Stomach (tissue), 8 donors: ENCODE measurements at regions not wholly inside any gene's neighbourhood (a gene's known extent, or its start where the extent isn't known, plus 50 kb on each side); places are given as distances from the start of the nearest gene placed in this dataset.

ENCODE experiments used
- DNase-seq, 2 donors: peaks; one replicate each; pipeline versions ENCODE4 v3.0.0 to v3.0.0-alpha.2; 2013 to 2019
- H3K27ac ChIP-seq, 5 donors: fragments of 200-600 bp in 4 of 5; sonication (generic) in 4 of 5; one replicate each; pipeline ENCODE4 v1.5.1; 2013 to 2019; ENCODE audit warnings: mild to moderate bottlenecking in 1 of 5, moderate library complexity in 1 of 5
- H3K27me3 ChIP-seq, 3 donors: fragments of 200-600 bp; sonication (generic); one replicate each; pipeline ENCODE4 v1.5.1; 2017 to 2019; ENCODE audit warnings: mixed run types in 1 of 3
- H3K36me3 ChIP-seq, 4 donors: fragments of 200-600 bp; sonication (generic); 1 replicate in 3 of 4; 2 replicates in 1 of 4; pipeline ENCODE4 v1.5.1; 2016 to 2019
- H3K4me1 ChIP-seq, 4 donors: fragments of 200-600 bp; sonication (generic); one replicate each; pipeline ENCODE4 v1.5.1; 2016 to 2019
- H3K4me3 ChIP-seq, 4 donors: fragments of 200-600 bp; sonication (generic) in 3 of 4; one replicate each; pipeline ENCODE4 v1.5.1; 2016 to 2019; ENCODE audit warnings: mild to moderate bottlenecking in 1 of 4
- H3K9me3 ChIP-seq, 4 donors: fragments of 200-600 bp; sonication (generic); one replicate each; pipeline ENCODE4 v1.5.1; 2016 to 2019
- EP300 ChIP-seq: sonication (generic); formaldehyde crosslinking; IDR thresholded peaks from one replicate; pipeline ENCODE4 v1.6.1; 2017; ENCODE audit warnings: antibody characterized with exemption
- POLR2A ChIP-seq, 4 donors: fragments of 450-650 bp; IDR thresholded peaks; one replicate each; pipeline ENCODE4 v1.6.1; 2016; ENCODE audit warnings: antibody characterized with exemption in 4 of 4, control low read depth in 2 of 4, mild to moderate bottlenecking in 1 of 4, moderate library complexity in 1 of 4
- POLR2AphosphoS5 ChIP-seq, 3 donors: sonication (generic); formaldehyde crosslinking; IDR thresholded peaks; one replicate each; pipeline ENCODE4 v1.6.1; 2016; ENCODE audit warnings: antibody characterized with exemption in 3 of 3
- WGBS, 5 donors: extraction: QIAGEN DNeasy Blood & Tissue Kit in 3 of 5; methylation state at CpG; one replicate each; pipeline versions ENCODE4 v1.1.5 to v1.1.7; 2013 to 2018; 5-methylcytosine and 5-hydroxymethylcytosine counted together
- intact Hi-C: fragments of 100-400 bp; cut with DNase I; formaldehyde crosslinking; loops from one replicate; pipeline ENCODE4 v1.15.1; 2023; ENCODE audit warnings: low total_unique reads
- TF ChIP-seq, protein P1 (sequence below), 7 experiments: fragments of 450-650 bp in 4 of 7; fragments of 200-600 bp in 3 of 7; sonication (generic) in 3 of 7; IDR thresholded peaks; one replicate each; pipeline ENCODE4 v1.5.1; 2016 to 2019; ENCODE audit warnings: antibody characterized with exemption in 7 of 7, control low read depth in 2 of 7, mild to moderate bottlenecking in 1 of 7
- donor health status: healthy with polysubstance abuse.
- donor health status: Bipolar disorder and iron deficiency.
- donor health status: healthy.

DNA sequence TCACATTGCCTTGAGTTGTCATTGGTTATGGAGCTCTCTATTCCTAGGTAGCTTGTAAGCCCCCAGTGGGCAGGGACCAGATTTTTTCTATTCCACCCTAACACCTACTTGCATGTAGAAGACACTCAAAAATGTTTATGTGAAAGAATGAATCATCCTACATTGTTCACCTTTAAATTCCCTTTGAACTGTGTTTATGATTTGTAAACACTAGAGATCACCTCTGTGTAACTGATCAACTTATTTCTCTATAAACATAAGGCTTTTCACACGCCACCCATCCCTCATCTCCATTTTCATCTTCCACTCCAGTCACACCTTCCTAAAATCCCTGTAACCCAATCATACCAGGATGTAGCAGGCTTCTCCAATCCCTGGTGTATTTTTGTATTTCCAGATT, 142.6 kb upstream of the LEF1 start:
- DNase-seq = no peak
- Histone ChIP-seq H3K4me3 (no peak overlapping the region), H3K27me3 (no peaks in the 10 kb centered on the region), H3K27ac (no peak overlapping the region), H3K36me3 (no peaks in the 10 kb centered on the region), H3K4me1 (no peaks in the 10 kb centered on the region), H3K9me3 (peaks cover 0 to 8% (median 0%) of the 10 kb centered on the region in 4 donors)
- TF ChIP-seq POLR2A (IDR thresholded peaks at IDR 0.05) (no peak), EP300 (no peak)
- intact Hi-C loops = no loop called here
- WGBS, 5 donors = 63 to 82% (median 75%) methylated on average over 1 of the region's 1 CpG

DNA sequence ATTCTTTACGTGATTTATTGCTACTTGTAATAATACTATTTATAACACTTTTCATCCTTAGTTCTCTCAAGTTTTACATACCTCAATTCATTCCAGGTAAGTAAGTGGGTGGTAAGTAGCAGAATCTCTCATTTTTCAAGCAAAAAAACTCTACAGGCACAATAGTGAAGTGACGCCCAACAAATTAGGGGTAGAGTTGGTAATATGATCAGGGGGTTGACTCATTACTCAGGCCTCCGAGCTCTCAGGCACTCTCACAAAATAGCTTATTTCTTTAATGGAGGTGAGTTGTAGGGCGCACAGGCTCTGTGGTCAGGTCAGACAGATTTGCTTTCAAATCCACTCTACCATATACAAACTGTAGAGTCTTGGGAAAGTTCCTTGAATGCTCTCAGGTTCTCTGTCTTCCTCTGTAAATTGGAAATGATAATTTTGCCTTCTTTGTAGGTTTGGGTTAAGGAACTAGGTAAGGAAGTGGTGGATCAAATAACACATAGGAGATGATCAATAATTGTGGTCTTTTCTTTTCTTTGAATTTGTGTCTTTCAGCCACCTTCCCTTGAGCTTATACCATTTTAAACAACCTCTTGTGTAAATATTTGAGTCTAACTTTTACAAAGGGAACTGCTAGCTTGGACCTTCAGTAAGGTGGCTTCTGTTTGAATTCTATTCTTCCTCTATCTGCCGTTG, 134.9 kb upstream of the LEF1 start:
- Histone ChIP-seq H3K9me3 (no peaks in the 10 kb centered on the region), H3K27ac (no peak overlapping the region), H3K36me3 (no peaks in the 10 kb centered on the region), H3K4me3 (no peak overlapping the region), H3K27me3 (no peaks in the 10 kb centered on the region), H3K4me1 (no peaks in the 10 kb centered on the region)
- intact Hi-C loops = no loop called here
- DNase-seq = no peak
- WGBS, 5 donors = 47 to 55% (median 52%) methylated on average over 5 of the region's 5 CpGs
- TF ChIP-seq, protein P1, sequence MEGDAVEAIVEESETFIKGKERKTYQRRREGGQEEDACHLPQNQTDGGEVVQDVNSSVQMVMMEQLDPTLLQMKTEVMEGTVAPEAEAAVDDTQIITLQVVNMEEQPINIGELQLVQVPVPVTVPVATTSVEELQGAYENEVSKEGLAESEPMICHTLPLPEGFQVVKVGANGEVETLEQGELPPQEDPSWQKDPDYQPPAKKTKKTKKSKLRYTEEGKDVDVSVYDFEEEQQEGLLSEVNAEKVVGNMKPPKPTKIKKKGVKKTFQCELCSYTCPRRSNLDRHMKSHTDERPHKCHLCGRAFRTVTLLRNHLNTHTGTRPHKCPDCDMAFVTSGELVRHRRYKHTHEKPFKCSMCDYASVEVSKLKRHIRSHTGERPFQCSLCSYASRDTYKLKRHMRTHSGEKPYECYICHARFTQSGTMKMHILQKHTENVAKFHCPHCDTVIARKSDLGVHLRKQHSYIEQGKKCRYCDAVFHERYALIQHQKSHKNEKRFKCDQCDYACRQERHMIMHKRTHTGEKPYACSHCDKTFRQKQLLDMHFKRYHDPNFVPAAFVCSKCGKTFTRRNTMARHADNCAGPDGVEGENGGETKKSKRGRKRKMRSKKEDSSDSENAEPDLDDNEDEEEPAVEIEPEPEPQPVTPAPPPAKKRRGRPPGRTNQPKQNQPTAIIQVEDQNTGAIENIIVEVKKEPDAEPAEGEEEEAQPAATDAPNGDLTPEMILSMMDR (IDR thresholded peaks at IDR 0.05) = no peak
- no peak for TF ChIP-seq POLR2AphosphoS5 (IDR thresholded peaks at IDR 0.05)

DNA sequence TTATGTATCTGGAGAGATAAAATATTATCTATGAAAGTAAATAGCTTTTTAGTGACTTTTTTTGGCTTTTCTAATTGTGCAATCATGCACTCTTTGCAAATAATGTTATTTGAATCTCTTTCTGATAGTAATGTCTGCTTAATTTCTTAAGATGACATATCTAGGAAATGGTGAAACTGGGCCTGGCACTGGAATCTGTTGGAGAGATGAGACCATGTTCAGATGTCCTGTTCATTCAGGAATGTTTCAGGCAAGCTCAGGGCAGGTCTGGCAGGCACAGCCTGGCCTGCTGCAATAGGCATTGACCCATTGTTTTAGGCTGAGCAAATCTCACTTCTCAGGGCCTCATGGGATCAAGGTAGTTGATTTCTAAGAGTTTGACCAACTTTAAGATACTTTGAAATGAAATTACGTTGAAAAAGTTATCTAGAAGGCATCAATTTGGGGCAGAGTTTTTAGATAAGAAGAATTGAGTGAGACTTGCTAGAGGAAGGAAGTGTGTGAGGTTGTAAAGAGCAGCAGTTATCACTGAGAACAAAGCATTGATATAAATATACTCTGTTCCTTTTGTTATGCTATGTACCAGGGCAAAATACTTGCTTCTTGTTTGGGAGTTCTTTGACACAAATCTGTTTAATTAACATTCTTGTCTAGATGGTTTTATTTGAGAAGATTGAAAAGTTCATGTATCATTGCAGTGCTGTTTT, 133.0 kb upstream of the LEF1 start:
- 14 to 35% (median 16%) methylated on average over 1 of the region's 1 CpG for WGBS, 5 donors
- no peaks in the 10 kb centered on the region for H3K36me3 ChIP-seq
- H3K9me3 ChIP-seq = no peaks in the 10 kb centered on the region
- TF ChIP-seq POLR2A (IDR thresholded peaks at IDR 0.05) = no peak
- TF ChIP-seq, protein P1 (IDR thresholded peaks at IDR 0.05) = no peak
- no peak for TF ChIP-seq POLR2AphosphoS5 (IDR thresholded peaks at IDR 0.05)
- no peak for TF ChIP-seq EP300
- no peak for DNase-seq
- H3K4me3 ChIP-seq = no peak overlapping the region
- H3K27ac ChIP-seq = no peak overlapping the region
- H3K4me1 ChIP-seq = no peaks in the 10 kb centered on the region
- intact Hi-C loops = no loop called here
- no peaks in the 10 kb centered on the region for H3K27me3 ChIP-seq

DNA sequence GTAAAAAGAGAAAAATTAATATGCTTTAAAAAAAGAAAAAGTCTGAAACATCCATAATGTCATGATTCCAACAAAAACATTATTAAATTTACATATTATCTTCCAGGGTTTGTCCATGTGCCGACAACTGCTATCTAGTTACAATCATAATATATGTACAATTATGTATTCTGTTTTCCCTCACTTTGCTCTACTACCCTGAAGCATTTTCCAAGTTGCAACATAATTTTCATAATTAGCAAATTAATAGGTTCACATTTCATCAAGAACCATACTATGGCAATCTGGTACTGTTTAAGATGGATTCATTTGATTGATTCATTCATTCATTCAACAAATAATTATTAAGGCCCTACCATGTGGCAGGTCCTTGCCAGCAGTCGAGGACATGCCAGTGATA, 128.9 kb upstream of the LEF1 start:
- TF ChIP-seq EP300 = no peak
- no peak for TF ChIP-seq POLR2A (IDR thresholded peaks at IDR 0.05)
- no peak for TF ChIP-seq POLR2AphosphoS5 (IDR thresholded peaks at IDR 0.05)
- TF ChIP-seq, protein P1 (IDR thresholded peaks at IDR 0.05) = no peak
- WGBS, 5 donors = 75 to 91% (median 85%) methylated on average over 2 of the region's 2 CpGs
- no peaks in the 10 kb centered on the region for H3K9me3 ChIP-seq
- H3K4me1 ChIP-seq = no peaks in the 10 kb centered on the region
- no peak overlapping the region for H3K27ac ChIP-seq
- intact Hi-C loops = no loop called here
- no peaks in the 10 kb centered on the region for H3K27me3 ChIP-seq
- no peak for DNase-seq
- no peak overlapping the region for H3K4me3 ChIP-seq
- H3K36me3 ChIP-seq = no peaks in the 10 kb centered on the region

DNA sequence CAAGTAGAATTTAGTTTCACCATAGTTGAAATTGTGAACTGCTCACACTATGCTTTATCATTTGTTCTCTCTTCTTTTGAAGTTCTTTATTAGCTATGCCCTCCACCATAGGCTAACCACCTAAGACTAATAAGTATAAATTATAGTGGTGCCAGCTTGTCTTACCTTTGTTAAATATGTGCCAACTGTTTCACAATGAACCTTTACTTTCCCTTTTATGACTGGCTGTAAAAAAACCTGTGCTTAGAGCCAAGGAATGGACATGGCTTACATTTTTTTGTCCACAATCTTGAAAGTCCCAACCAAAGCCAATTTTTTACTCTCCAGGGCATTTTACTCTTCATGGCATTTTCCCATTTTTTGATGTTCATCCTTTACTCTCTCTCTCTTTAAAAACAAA, 123.5 kb upstream of the LEF1 start:
- no peak for DNase-seq

More for the DNA sequence above, 123.5 kb upstream of the LEF1 start:
- H3K4me1 ChIP-seq = no peaks in the 10 kb centered on the region
- H3K36me3 ChIP-seq = no peaks in the 10 kb centered on the region
- H3K9me3 ChIP-seq = no peaks in the 10 kb centered on the region
- intact Hi-C loops = no loop called here
- no peak overlapping the region for H3K27ac ChIP-seq
- no peaks in the 10 kb centered on the region for H3K27me3 ChIP-seq
- TF ChIP-seq POLR2AphosphoS5 (IDR thresholded peaks at IDR 0.05) = no peak
- TF ChIP-seq POLR2A (IDR thresholded peaks at IDR 0.05) = no peak
- no peak for TF ChIP-seq EP300
- TF ChIP-seq, protein P1 (IDR thresholded peaks at IDR 0.05) = no peak
- H3K4me3 ChIP-seq = no peak overlapping the region
